ENCODE measurements at regions not wholly inside any gene's neighbourhood (a gene's known extent, or its start where the extent isn't known, plus 50 kb on each side); places are given as distances from the start of the nearest gene placed in this dataset.

GRCh38 chr18:28690100-28690499 lies 513.2 kb upstream of the CDH2 start:
- 79 to 81% methylated on average over 5 of the region's 5 CpGs for WGBS, 2 experiments
- Histone ChIP-seq H3K4me3 (ENCODE audit: insufficient read depth, low read depth, low read length) (no peak overlapping the region), H3K4me1 (ENCODE audit: control insufficient read depth, insufficient read depth, low read length) (no peaks in the 10 kb centered on the region), H3K9me3 (ENCODE audit: control insufficient read depth, low read length) (no peaks in the 10 kb centered on the region), H3K27ac (ENCODE audit: insufficient read depth, low read depth, low read length, poor library complexity, severe bottlenecking) (no peak overlapping the region), H3K36me3 (ENCODE audit: control insufficient read depth, insufficient read depth, low read length) (no peaks in the 10 kb centered on the region), H3K27me3 (ENCODE audit: control insufficient read depth, insufficient read depth, low read length, poor library complexity, severe bottlenecking) (no peaks in the 10 kb centered on the region)

- 18 to 35% methylated on average over 1 of the region's 1 CpG for WGBS, 2 experiments
Measured at GRCh38 chr18:28689588-28689987, 512.7 kb upstream of the CDH2 start.

GRCh38 chr18:28684746-28685355 lies 507.9 kb upstream of the CDH2 start:
- Histone ChIP-seq H3K27ac (ENCODE audit: insufficient read depth, low read depth, low read length, poor library complexity, severe bottlenecking) (no peak overlapping the region), H3K4me3 (ENCODE audit: insufficient read depth, low read depth, low read length) (no peak overlapping the region), H3K36me3 (ENCODE audit: control insufficient read depth, insufficient read depth, low read length) (no peaks in the 10 kb centered on the region), H3K4me1 (ENCODE audit: control insufficient read depth, insufficient read depth, low read length) (no peaks in the 10 kb centered on the region), H3K27me3 (ENCODE audit: control insufficient read depth, insufficient read depth, low read length, poor library complexity, severe bottlenecking) (no peaks in the 10 kb centered on the region), H3K9me3 (ENCODE audit: control insufficient read depth, low read length) (no peaks in the 10 kb centered on the region)
- WGBS, 2 experiments = 93 to 96% methylated on average over 2 of the region's 3 CpGs

More at GRCh38 chr18:28689588-28689987, 512.7 kb upstream of the CDH2 start:
- no peaks in the 10 kb centered on the region for H3K4me1 ChIP-seq (ENCODE audit: control insufficient read depth, insufficient read depth, low read length)
- no peaks in the 10 kb centered on the region for H3K27me3 ChIP-seq (ENCODE audit: control insufficient read depth, insufficient read depth, low read length, poor library complexity, severe bottlenecking)
- H3K9me3 ChIP-seq (ENCODE audit: control insufficient read depth, low read length) = no peaks in the 10 kb centered on the region
- H3K36me3 ChIP-seq (ENCODE audit: control insufficient read depth, insufficient read depth, low read length) = no peaks in the 10 kb centered on the region
- H3K27ac ChIP-seq (ENCODE audit: insufficient read depth, low read depth, low read length, poor library complexity, severe bottlenecking) = no peak overlapping the region
- H3K4me3 ChIP-seq (ENCODE audit: insufficient read depth, low read depth, low read length) = no peak overlapping the region

- Histone ChIP-seq H3K27me3 (ENCODE audit: control insufficient read depth, insufficient read depth, low read length, poor library complexity, severe bottlenecking) (no peaks in the 10 kb centered on the region), H3K36me3 (ENCODE audit: control insufficient read depth, insufficient read depth, low read length) (no peaks in the 10 kb centered on the region), H3K4me3 (ENCODE audit: insufficient read depth, low read depth, low read length) (no peak overlapping the region), H3K27ac (ENCODE audit: insufficient read depth, low read depth, low read length, poor library complexity, severe bottlenecking) (no peak overlapping the region), H3K9me3 (ENCODE audit: control insufficient read depth, low read length) (no peaks in the 10 kb centered on the region), H3K4me1 (ENCODE audit: control insufficient read depth, insufficient read depth, low read length) (no peaks in the 10 kb centered on the region)
Measured at GRCh38 chr18:28682912-28683311, 506.0 kb upstream of the CDH2 start.

GRCh38 chr18:28669165-28669564 lies 492.2 kb upstream of the CDH2 start:
- Histone ChIP-seq H3K27me3 (ENCODE audit: control insufficient read depth, insufficient read depth, low read length, poor library complexity, severe bottlenecking) (no peaks in the 10 kb centered on the region), H3K4me3 (ENCODE audit: insufficient read depth, low read depth, low read length) (no peak overlapping the region), H3K36me3 (ENCODE audit: control insufficient read depth, insufficient read depth, low read length) (no peaks in the 10 kb centered on the region), H3K27ac (ENCODE audit: insufficient read depth, low read depth, low read length, poor library complexity, severe bottlenecking) (no peak overlapping the region), H3K9me3 (ENCODE audit: control insufficient read depth, low read length) (no peaks in the 10 kb centered on the region), H3K4me1 (ENCODE audit: control insufficient read depth, insufficient read depth, low read length) (no peaks in the 10 kb centered on the region)
- 84 to 95% methylated on average over 1 of the region's 1 CpG for WGBS, 2 experiments

GRCh38 chr18:28666216-28666615 lies 489.3 kb upstream of the CDH2 start:
- Histone ChIP-seq H3K27ac (ENCODE audit: insufficient read depth, low read depth, low read length, poor library complexity, severe bottlenecking) (no peak overlapping the region), H3K27me3 (ENCODE audit: control insufficient read depth, insufficient read depth, low read length, poor library complexity, severe bottlenecking) (no peaks in the 10 kb centered on the region), H3K4me3 (ENCODE audit: insufficient read depth, low read depth, low read length) (no peak overlapping the region), H3K9me3 (ENCODE audit: control insufficient read depth, low read length) (no peaks in the 10 kb centered on the region), H3K4me1 (ENCODE audit: control insufficient read depth, insufficient read depth, low read length) (no peaks in the 10 kb centered on the region), H3K36me3 (ENCODE audit: control insufficient read depth, insufficient read depth, low read length) (no peaks in the 10 kb centered on the region)

- Histone ChIP-seq H3K4me1 (ENCODE audit: control insufficient read depth, insufficient read depth, low read length) (no peaks in the 10 kb centered on the region), H3K27me3 (ENCODE audit: control insufficient read depth, insufficient read depth, low read length, poor library complexity, severe bottlenecking) (no peaks in the 10 kb centered on the region), H3K27ac (ENCODE audit: insufficient read depth, low read depth, low read length, poor library complexity, severe bottlenecking) (no peak overlapping the region), H3K9me3 (ENCODE audit: control insufficient read depth, low read length) (no peaks in the 10 kb centered on the region), H3K36me3 (ENCODE audit: control insufficient read depth, insufficient read depth, low read length) (no peaks in the 10 kb centered on the region), H3K4me3 (ENCODE audit: insufficient read depth, low read depth, low read length) (no peak overlapping the region)
- 100% methylated on average over 1 of the region's 1 CpG for WGBS, 2 experiments
Measured at GRCh38 chr18:28657961-28658360, 481.0 kb upstream of the CDH2 start.

- WGBS, 2 experiments = 92 to 96% methylated on average over 3 of the region's 3 CpGs
Measured at GRCh38 chr18:28652654-28653053, 475.7 kb upstream of the CDH2 start.

GRCh38 chr18:28651298-28651697 lies 474.4 kb upstream of the CDH2 start:
- no peaks in the 10 kb centered on the region for H3K27me3 ChIP-seq (ENCODE audit: control insufficient read depth, insufficient read depth, low read length, poor library complexity, severe bottlenecking)
- no peak overlapping the region for H3K4me3 ChIP-seq (ENCODE audit: insufficient read depth, low read depth, low read length)
- H3K27ac ChIP-seq (ENCODE audit: insufficient read depth, low read depth, low read length, poor library complexity, severe bottlenecking) = no peak overlapping the region
- H3K9me3 ChIP-seq (ENCODE audit: control insufficient read depth, low read length) = no peaks in the 10 kb centered on the region
- H3K4me1 ChIP-seq (ENCODE audit: control insufficient read depth, insufficient read depth, low read length) = no peaks in the 10 kb centered on the region
- 91 to 97% methylated on average over 10 to 12 of the region's 12 CpGs for WGBS, 2 experiments
- no peaks in the 10 kb centered on the region for H3K36me3 ChIP-seq (ENCODE audit: control insufficient read depth, insufficient read depth, low read length)

More at GRCh38 chr18:28652654-28653053, 475.7 kb upstream of the CDH2 start:
- Histone ChIP-seq H3K36me3 (ENCODE audit: control insufficient read depth, insufficient read depth, low read length) (no peaks in the 10 kb centered on the region), H3K27me3 (ENCODE audit: control insufficient read depth, insufficient read depth, low read length, poor library complexity, severe bottlenecking) (no peaks in the 10 kb centered on the region), H3K9me3 (ENCODE audit: control insufficient read depth, low read length) (no peaks in the 10 kb centered on the region), H3K4me3 (ENCODE audit: insufficient read depth, low read depth, low read length) (no peak overlapping the region), H3K27ac (ENCODE audit: insufficient read depth, low read depth, low read length, poor library complexity, severe bottlenecking) (no peak overlapping the region), H3K4me1 (ENCODE audit: control insufficient read depth, insufficient read depth, low read length) (no peaks in the 10 kb centered on the region)

GRCh38 chr18:28650860-28651259 lies 473.9 kb upstream of the CDH2 start:
- H3K9me3 ChIP-seq (ENCODE audit: control insufficient read depth, low read length) = no peaks in the 10 kb centered on the region
- 88 to 100% methylated on average over 1 to 2 of the region's 2 CpGs for WGBS, 2 experiments
- H3K27ac ChIP-seq (ENCODE audit: insufficient read depth, low read depth, low read length, poor library complexity, severe bottlenecking) = no peak overlapping the region
- no peaks in the 10 kb centered on the region for H3K36me3 ChIP-seq (ENCODE audit: control insufficient read depth, insufficient read depth, low read length)
- no peak overlapping the region for H3K4me3 ChIP-seq (ENCODE audit: insufficient read depth, low read depth, low read length)
- H3K4me1 ChIP-seq (ENCODE audit: control insufficient read depth, insufficient read depth, low read length) = no peaks in the 10 kb centered on the region
- H3K27me3 ChIP-seq (ENCODE audit: control insufficient read depth, insufficient read depth, low read length, poor library complexity, severe bottlenecking) = no peaks in the 10 kb centered on the region

GRCh38 chr18:28647961-28648360 lies 471.0 kb upstream of the CDH2 start:
- Histone ChIP-seq H3K9me3 (ENCODE audit: control insufficient read depth, low read length) (peaks cover 2% of the 10 kb centered on the region), H3K4me1 (ENCODE audit: control insufficient read depth, insufficient read depth, low read length) (no peaks in the 10 kb centered on the region), H3K27ac (ENCODE audit: insufficient read depth, low read depth, low read length, poor library complexity, severe bottlenecking) (no peak overlapping the region), H3K27me3 (ENCODE audit: control insufficient read depth, insufficient read depth, low read length, poor library complexity, severe bottlenecking) (no peaks in the 10 kb centered on the region), H3K4me3 (ENCODE audit: insufficient read depth, low read depth, low read length) (no peak overlapping the region), H3K36me3 (ENCODE audit: control insufficient read depth, insufficient read depth, low read length) (no peaks in the 10 kb centered on the region)
- WGBS, 2 experiments = 94 to 99% methylated on average over 3 of the region's 3 CpGs
